HG02973 (cell line): ENCODE measurements at regions not wholly inside any gene's neighbourhood (a gene's known extent, or its start where the extent isn't known, plus 50 kb on each side); places are given as distances from the start of the nearest gene placed in this dataset.
"Not testable (repeated sequence)": the region's sequence is repeated elsewhere in the genome, so short reads cannot be mapped to it uniquely, and the experiment has no call there.

Experiments used
- ATAC-seq: cut with Tn5 transposase; IDR thresholded peaks from one replicate; pipeline ENCODE4 v1.9.1; 2021; ENCODE audit warnings: moderate library complexity; ENCODE audit not compliant: unreplicated experiment

DNA sequence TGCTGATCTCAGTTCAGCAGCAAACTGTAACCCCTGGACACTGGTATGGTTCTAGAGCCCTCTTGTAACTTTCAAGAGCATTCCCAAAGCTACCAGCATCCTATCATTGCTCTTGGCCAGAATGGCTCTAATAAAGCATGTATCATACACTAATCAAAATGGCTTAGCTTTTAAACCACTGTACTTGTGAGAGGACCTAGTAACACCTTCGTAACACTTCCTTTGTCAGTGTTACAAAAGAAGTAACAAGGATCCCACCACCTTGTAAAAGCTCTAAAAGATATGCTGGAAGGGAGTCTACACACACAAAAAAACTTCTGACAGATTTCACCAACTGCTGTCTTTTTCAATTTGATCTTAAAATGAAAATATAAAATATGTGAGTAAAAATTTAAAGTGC lies 144.7 kb downstream of the ALOX5 start:
- ATAC-seq = no peak

GRCh38 chr10:45515630-45516029 lies 141.6 kb downstream of the ALOX5 start:
- ATAC-seq = no peak

- no peak for ATAC-seq
Observed at GRCh38 chr10:45514291-45515270, 140.6 kb downstream of the ALOX5 start.

DNA sequence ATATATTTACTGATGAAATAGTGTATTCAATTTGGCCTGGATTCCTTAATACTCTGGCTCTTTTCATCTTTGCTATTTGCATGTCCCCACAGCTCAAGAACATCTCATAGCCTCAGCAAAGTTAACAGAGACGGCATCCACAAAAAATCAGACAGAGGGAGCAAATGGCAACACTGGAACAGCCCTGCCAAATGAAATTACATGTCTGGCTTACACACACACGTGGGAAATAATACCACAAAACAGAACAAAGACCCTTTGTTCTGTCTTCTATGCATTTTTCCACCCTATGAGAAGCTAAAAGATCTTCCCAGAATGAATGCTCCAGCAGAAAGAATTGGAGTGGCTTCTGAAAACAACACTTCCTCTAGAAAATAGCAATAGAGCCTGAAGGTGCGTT lies 139.5 kb downstream of the ALOX5 start:
- no peak for ATAC-seq

DNA sequence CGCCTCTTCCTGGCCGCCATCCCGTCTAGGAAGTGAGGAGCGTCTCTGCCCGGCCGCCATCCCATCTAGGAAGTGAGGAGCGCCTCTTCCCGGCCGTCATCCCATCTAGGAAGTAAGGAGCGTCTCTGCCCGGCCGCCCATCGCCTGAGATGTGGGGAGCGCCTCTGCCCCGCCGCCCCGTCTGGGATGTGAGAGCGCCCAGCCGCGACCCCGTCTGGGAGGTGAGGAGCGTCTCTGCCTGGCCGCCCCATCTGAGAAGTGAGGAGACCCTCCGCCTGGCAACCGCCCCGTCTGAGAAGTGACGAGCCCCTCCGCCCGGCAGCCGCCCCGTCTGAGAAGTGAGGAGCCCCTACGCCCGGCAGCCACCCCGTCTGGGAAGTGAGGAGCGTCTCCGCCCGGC lies 137.9 kb downstream of the ALOX5 start:
- ATAC-seq = not testable (repeated sequence)

GRCh38 chr10:45509491-45509890 lies 135.5 kb downstream of the ALOX5 start:
- ATAC-seq = no peak

GRCh38 chr10:45505311-45505710 lies 131.3 kb downstream of the ALOX5 start:
- no peak for ATAC-seq

DNA sequence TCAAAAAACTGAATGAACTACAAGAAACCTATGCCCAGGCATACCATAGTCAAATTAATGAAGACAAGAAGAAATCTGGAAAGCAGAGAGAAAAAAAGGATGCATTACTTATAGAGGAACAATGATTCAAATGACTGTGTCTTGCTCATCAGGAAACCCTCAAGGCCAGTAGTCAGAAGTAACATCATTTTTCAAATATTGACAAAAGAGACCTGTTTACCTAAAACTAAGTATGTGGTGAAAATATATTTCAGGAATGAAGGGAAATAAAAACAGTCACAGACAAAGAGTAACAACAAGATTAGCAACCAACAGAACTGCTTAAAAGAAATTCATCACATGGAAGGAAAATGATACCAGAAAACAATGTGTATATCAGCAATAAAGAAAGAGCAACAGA lies 128.4 kb downstream of the ALOX5 start:
- no peak for ATAC-seq

DNA sequence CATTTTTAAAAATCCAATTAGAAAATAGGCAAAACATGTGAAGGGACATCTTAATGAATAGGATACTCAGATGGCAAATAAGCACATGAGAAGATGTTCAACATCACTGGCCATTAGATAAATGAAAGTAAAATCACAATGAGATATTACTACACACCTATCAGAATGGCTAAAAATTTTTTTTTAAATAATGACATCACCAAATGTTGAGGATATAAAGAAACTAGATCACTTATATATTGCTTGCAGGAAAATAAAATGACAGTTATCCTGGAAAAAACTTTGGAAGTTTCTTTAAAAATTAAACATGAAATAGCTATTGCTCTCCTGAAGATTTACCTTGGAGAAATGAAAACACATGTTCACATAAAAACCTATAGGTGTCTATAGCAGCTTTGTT lies 127.8 kb downstream of the ALOX5 start:
- ATAC-seq = no peak

DNA sequence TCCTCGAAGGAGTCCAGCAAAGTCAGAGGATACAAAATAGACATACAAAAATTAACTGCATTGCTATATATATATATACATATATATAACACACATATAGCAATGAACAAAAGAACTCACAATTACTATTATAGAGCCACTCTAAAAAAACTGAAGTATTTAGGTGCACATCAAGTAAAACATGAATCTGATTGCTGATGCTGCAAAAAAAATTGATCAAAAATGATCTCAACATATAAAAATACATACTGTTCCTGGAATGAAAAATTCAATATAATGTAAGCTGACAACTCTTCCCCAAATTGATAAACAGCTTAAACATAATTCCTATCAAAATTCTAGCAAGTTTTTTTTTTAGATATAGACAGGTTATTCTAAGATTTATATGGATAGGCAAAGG lies 126.8 kb downstream of the ALOX5 start:
- ATAC-seq = no peak

DNA sequence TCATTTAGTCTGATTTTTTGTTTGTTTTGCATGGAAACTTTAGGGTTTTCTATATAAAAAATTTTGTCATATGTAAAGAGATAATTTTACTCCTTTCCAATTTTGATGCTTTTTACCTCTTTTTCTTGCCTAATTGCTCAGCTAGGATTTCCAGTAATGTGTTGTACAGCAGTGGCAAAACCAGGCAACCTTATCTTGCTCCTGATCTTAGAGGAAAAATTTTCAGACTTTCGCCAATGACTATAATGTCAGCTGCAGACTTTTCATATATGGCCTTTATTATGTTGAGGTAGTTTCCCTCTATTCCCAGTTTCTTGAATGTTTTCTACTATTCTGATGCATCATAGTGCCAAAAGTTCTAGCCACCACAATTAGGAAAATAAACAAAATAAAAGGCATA lies 126.3 kb downstream of the ALOX5 start:
- ATAC-seq = no peak

GRCh38 chr10:45495438-45496152 lies 121.6 kb downstream of the ALOX5 start:
- ATAC-seq = no peak
